GM12892 (cell line): ENCODE measurements at regions not wholly inside any gene's neighbourhood (a gene's known extent, or its start where the extent isn't known, plus 50 kb on each side); places are given as distances from the start of the nearest gene placed in this dataset.

ENCODE experiments used
- POLR2A ChIP-seq: IDR thresholded peaks from 2 replicates; pipeline ENCODE4 v1.6.1; 2011; ENCODE audit warnings: low read depth, low read length, control low read depth
- POLR2AphosphoS5 ChIP-seq: IDR thresholded peaks from 2 replicates; pipeline ENCODE4 v1.6.1; 2011; ENCODE audit warnings: low read depth, low read length, control low read depth

GRCh38 chr17:73989671-73990070 lies 213.8 kb upstream of the RPL38 start:
- TF ChIP-seq POLR2AphosphoS5 (no peak), POLR2A (no peak)
